HG03025 (cell line): ENCODE measurements at regions not wholly inside any gene's neighbourhood (a gene's known extent, or its start where the extent isn't known, plus 50 kb on each side); places are given as distances from the start of the nearest gene placed in this dataset.
"Not testable (repeated sequence)": the region's sequence is repeated elsewhere in the genome, so short reads cannot be mapped to it uniquely, and the experiment has no call there.

Experiments used
- ATAC-seq: cut with Tn5 transposase; IDR thresholded peaks from one replicate; pipeline ENCODE4 v1.9.1; 2021; ENCODE audit warnings: mild to moderate bottlenecking, moderate library complexity; ENCODE audit not compliant: unreplicated experiment, low FRiP score

- ATAC-seq: no peak
Measured at GRCh38 chr7:90033850-90034249, 120.4 kb upstream of the STEAP1 start.

DNA sequence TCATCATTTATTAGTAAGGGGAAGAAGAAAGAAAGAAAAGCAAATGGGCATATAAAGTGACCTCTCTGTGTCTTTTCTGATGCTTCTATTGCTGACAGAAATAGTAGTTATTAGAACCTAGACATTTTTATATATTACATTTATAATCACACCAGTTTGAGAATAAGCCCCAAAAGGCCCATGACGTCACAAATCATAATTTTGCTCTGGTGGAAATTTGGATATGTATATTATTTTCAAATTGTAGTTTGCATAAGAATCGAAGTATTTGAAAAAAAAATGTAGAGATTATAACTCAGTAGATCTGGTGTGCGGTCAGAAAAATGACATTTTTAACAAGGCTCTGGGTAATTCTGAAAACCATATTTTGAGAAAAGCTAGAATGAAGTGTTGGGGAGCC, 101.2 kb upstream of the STEAP1 start:
- no peak for ATAC-seq

DNA sequence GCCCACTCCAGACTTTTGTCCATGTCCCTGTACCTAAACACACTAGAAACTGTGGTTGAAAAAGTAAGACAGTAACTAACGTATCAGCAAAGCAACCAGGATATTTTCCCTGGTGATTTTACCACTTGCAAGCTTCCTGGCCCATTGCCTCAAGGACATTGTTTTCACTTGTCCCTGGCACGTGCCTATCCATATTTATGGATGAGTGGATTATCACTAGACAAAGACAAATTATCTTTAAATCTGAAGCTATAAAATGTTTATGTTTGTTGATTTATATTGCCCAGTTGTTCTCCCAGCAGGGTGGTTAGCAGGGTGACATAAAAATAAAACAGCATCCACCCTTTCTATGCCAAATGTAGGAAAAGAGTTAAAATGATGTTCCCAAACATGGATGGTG, 93.2 kb upstream of the STEAP1 start:
- ATAC-seq: no peak

- ATAC-seq: no peak
Measured at GRCh38 chr7:90064370-90064769, 89.9 kb upstream of the STEAP1 start.

DNA sequence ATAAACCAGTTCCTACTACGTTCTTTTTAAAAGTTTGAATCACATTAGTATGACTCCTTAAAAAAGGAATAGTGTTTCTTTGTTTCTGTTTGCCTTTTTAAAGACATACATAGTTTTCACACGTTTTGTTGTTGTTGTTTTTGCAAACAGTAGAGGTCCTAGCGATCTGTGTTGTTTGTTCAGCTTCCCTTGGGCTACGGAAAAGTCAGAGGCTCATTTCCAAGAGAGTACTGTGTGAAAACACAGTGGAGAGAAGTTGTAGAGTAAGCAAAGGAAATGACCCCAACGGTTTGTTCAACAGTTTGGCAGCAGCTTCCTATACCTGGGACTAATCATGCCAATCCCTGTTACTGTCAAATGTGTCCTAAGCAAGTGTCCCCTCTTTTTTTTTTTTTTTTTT, 87.1 kb upstream of the STEAP1 start:
- ATAC-seq: no peak

DNA sequence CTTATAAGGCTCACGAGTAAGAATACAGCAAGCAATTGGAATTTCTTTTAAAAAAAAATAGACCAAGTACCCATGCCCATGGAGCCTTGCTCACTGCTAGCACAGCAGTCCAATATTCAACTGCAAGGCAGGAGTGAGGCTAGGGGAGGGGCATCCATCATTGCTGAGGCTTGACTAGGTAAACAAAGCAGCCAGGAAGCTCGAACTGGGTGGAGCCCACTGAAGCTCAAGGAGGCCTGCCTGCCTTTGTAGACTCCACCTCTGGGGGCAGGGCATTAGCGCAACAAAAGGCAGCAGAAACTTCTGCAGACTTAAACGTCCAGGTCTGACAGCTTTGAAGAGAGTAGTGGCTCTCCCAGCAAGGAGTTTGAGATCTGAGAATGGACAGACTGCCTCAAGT, 84.0 kb upstream of the STEAP1 start:
- not testable (repeated sequence) for ATAC-seq

DNA sequence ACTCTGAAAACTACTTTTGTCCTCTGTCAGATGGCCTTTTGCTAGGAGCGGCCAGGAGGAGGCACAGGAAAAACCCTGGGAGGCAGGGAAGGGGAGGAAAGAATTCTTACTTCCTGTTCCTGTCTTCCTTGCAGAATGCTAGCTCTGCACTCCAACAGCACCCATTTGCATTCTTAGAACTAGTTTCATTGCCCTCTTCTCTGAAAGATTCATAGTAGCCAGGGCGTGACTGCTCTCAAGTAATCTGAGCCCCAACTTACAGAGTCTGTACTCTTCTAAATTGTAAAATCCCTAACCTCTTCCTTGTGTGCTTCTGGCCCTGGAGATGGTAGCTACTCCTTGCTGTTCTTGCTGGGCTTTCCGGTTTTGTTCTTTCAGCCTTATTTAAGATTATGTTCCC, 75.3 kb upstream of the STEAP1 start:
- no peak for ATAC-seq

- no peak for ATAC-seq
Measured at GRCh38 chr7:90081621-90082020, 72.6 kb upstream of the STEAP1 start.

DNA sequence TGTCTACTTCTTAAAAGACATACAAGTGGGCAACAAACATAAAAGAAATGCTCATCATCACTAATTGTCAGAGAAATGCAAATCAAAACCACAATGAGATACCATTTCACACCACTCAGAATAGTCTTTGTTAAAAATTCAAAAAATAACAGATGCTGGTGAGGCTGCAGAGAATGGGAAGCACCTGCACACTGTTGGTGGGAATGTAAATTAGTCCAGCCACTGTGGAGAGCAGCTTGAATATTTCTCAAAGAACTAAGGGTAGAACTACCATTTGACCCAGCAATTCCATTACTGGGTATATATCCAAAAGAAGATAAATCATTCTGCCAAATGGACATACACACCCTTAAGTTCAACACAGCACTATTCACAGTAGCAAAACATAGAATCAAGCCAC, 61.8 kb upstream of the STEAP1 start:
- ATAC-seq: no peak

GRCh38 chr7:90094030-90094429, 60.2 kb upstream of the STEAP1 start:
- ATAC-seq: no peak
